Panc1 (cell line): ENCODE measurements at regions not wholly inside any gene's neighbourhood (a gene's known extent, or its start where the extent isn't known, plus 50 kb on each side); places are given as distances from the start of the nearest gene placed in this dataset.

Source experiments
- ATAC-seq: fragments of 200-7000 bp; cut with Tn5 transposase; 2 replicates; pipeline ENCODE4 v1.9.1; 2020; ENCODE audit warnings: mild to moderate bottlenecking, moderate library complexity
- BruUV-seq: library from RNA; stranded (reverse); fragments of 400-500 nt; replicated peaks from 2 replicates; lab custom pipeline; 2021; lab: Mats Ljungman, UMichigan
- CTCF ChIA-PET: fragments of 300-600 bp; sonication (Branson Sonifier 250); formaldehyde crosslinking; loops from one replicate; lab custom pipeline; 2022; ENCODE audit warnings: antibody characterized with exemption; lab: Charles Lee
- POLR2A ChIA-PET: fragments of 300-600 bp; sonication (Branson Sonifier 250); formaldehyde crosslinking; loops from one replicate; lab custom pipeline; 2022; ENCODE audit warnings: antibody characterized with exemption; lab: Charles Lee
- DNase-seq: peaks from one replicate; pipeline ENCODE4 v3.0.0-alpha.2; 2010; ENCODE audit warnings: low read depth, low spot score
- H3K27ac ChIP-seq: 2 replicates; pipeline ENCODE4 v1.5.1; 2011; ENCODE audit warnings: mild to moderate bottlenecking, low read length, inconsistent platforms
- H3K27me3 ChIP-seq: fragments of 200-500 bp; sonication (Bioruptor generic); 2 replicates; pipeline ENCODE4 v1.6.0; 2014; ENCODE audit warnings: low read length, inconsistent platforms; ENCODE audit not compliant: control insufficient read depth, insufficient read depth
- H3K36me3 ChIP-seq: fragments of 200-500 bp; sonication (Bioruptor generic); 2 replicates; pipeline ENCODE4 v1.5.1; 2014; ENCODE audit warnings: inconsistent platforms, mild to moderate bottlenecking, low read length, moderate library complexity; ENCODE audit not compliant: control insufficient read depth, insufficient read depth
- H3K4me1 ChIP-seq: 2 replicates; pipeline ENCODE4 v1.5.1; 2011; ENCODE audit warnings: inconsistent platforms, mild to moderate bottlenecking, low read length, moderate library complexity; ENCODE audit not compliant: control insufficient read depth, insufficient read depth
- H3K4me3 ChIP-seq, 2 experiments: 2 replicates each; pipeline ENCODE4 v1.5.1; 2011 to 2012; ENCODE audit warnings: low read depth in 2 of 2, low read length in 2 of 2, mild to moderate bottlenecking in 2 of 2, inconsistent platforms in 1 of 2, moderate library complexity in 1 of 2
- H3K9me3 ChIP-seq: fragments of 200-500 bp; sonication (Bioruptor generic); 2 replicates; pipeline ENCODE4 v1.5.1; 2014; ENCODE audit warnings: low read depth, mild to moderate bottlenecking, inconsistent platforms, low read length, moderate library complexity; ENCODE audit not compliant: control insufficient read depth, insufficient read depth
- POLR2AphosphoS5 ChIP-seq: IDR thresholded peaks from 2 replicates; pipeline ENCODE4 v1.6.1; 2012; ENCODE audit warnings: mild to moderate bottlenecking, low read depth, low read length, moderate library complexity
- REST ChIP-seq, 2 experiments: IDR thresholded peaks; 2 replicates each; pipeline ENCODE4 v1.6.1; 2011 to 2012; ENCODE audit warnings: low read depth in 2 of 2, control low read depth in 1 of 2, low read length in 1 of 2, mild to moderate bottlenecking in 1 of 2, moderate library complexity in 1 of 2; ENCODE audit not compliant: insufficient read depth in 1 of 2
- SIN3A ChIP-seq: IDR thresholded peaks from 2 replicates; pipeline ENCODE4 v1.6.1; 2012; ENCODE audit warnings: low read depth, mild to moderate bottlenecking, low read length, moderate library complexity, borderline replicate concordance; ENCODE audit not compliant: insufficient read depth
- TCF7L2 ChIP-seq: IDR thresholded peaks from 2 replicates; pipeline ENCODE4 v1.6.1; 2011; ENCODE audit warnings: mild to moderate bottlenecking, low read depth, low read length, inconsistent platforms
- in situ Hi-C: cut with HindIII; loops from 2 replicates; pipeline ENCODE4 v1.10.0; 2016; ENCODE audit warnings: low sequenced_read_pairs, low pct_unique_long_range_greater_than_20kb
- intact Hi-C: fragments of 100-400 bp; cut with micrococcal nuclease; formaldehyde crosslinking; loops from one replicate; pipeline ENCODE4 v1.10.0; 2022; ENCODE audit not compliant: unreplicated experiment
- TF ChIP-seq, protein P1 (sequence below): fragments of 450-650 bp; IDR thresholded peaks from 2 replicates; pipeline ENCODE4 v1.5.1; 2017; ENCODE audit warnings: mild to moderate bottlenecking

- H3K9me3 ChIP-seq: no peaks in the 10 kb centered on the region
- no peak for ATAC-seq
- H3K27me3 ChIP-seq: no peaks in the 10 kb centered on the region
- no peak for DNase-seq
- ChIA-PET POLR2A (no interaction called here), CTCF (no interaction called here)
- H3K4me3 ChIP-seq: no peak overlapping the region
- H3K4me1 ChIP-seq: no peaks in the 10 kb centered on the region
- in situ Hi-C loops (no loop called here), intact Hi-C loops (no loop called here)
- BruUV-seq: no TSS peak
- TF ChIP-seq, protein P1, sequence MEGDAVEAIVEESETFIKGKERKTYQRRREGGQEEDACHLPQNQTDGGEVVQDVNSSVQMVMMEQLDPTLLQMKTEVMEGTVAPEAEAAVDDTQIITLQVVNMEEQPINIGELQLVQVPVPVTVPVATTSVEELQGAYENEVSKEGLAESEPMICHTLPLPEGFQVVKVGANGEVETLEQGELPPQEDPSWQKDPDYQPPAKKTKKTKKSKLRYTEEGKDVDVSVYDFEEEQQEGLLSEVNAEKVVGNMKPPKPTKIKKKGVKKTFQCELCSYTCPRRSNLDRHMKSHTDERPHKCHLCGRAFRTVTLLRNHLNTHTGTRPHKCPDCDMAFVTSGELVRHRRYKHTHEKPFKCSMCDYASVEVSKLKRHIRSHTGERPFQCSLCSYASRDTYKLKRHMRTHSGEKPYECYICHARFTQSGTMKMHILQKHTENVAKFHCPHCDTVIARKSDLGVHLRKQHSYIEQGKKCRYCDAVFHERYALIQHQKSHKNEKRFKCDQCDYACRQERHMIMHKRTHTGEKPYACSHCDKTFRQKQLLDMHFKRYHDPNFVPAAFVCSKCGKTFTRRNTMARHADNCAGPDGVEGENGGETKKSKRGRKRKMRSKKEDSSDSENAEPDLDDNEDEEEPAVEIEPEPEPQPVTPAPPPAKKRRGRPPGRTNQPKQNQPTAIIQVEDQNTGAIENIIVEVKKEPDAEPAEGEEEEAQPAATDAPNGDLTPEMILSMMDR: no peak
- TF ChIP-seq POLR2AphosphoS5: no peak
- TF ChIP-seq REST (IDR thresholded peaks at IDR 0.05; ENCODE audit: insufficient read depth in 1 of 2, low read depth in 2 of 2, low read length in 1 of 2): no peak
- TF ChIP-seq TCF7L2: no peak
- TF ChIP-seq SIN3A: no peak
- no peak overlapping the region for H3K27ac ChIP-seq
- no peaks in the 10 kb centered on the region for H3K36me3 ChIP-seq
These were observed 515.8 kb downstream of the TYW1 start for GRCh38 chr7:67512481-67512880.

- no peak overlapping the region for H3K4me3 ChIP-seq
- no peak for TF ChIP-seq POLR2AphosphoS5
- no peak for TF ChIP-seq SIN3A
- TF ChIP-seq, protein P1: no peak
- TF ChIP-seq REST (IDR thresholded peaks at IDR 0.05; ENCODE audit: insufficient read depth in 1 of 2, low read depth in 2 of 2, low read length in 1 of 2): no peak
- no peak for TF ChIP-seq TCF7L2
- intact Hi-C loops: no loop called here
- no peaks in the 10 kb centered on the region for H3K9me3 ChIP-seq
- in situ Hi-C loops: no loop called here
- H3K27me3 ChIP-seq: no peaks in the 10 kb centered on the region
- H3K36me3 ChIP-seq: no peaks in the 10 kb centered on the region
- DNase-seq (no peak), ATAC-seq (no peak)
- BruUV-seq: no TSS peak
- ChIA-PET POLR2A (no interaction called here), CTCF (no interaction called here)
- no peaks in the 10 kb centered on the region for H3K4me1 ChIP-seq
- H3K27ac ChIP-seq: no peak overlapping the region
These were observed 521.9 kb downstream of the TYW1 start for GRCh38 chr7:67518580-67518979.
